SU-DHL-6 (cell line): ENCODE measurements at regions not wholly inside any gene's neighbourhood (a gene's known extent, or its start where the extent isn't known, plus 50 kb on each side); places are given as distances from the start of the nearest gene placed in this dataset.

Source experiments
- CTCF ChIP-seq: fragments of 200-600 bp; sonication (generic); IDR thresholded peaks from one replicate; pipeline ENCODE4 v1.5.1; 2017; ENCODE audit warnings: antibody characterized with exemption, mild to moderate bottlenecking, low read length, moderate library complexity; ENCODE audit not compliant: insufficient read depth, poor library complexity, severe bottlenecking
- EZH2phosphoT487 ChIP-seq: fragments of 200-600 bp; sonication (generic), shearing (Covaris generic); conservative IDR thresholded peaks from 2 replicates; pipeline ENCODE4 v1.6.1; 2018; ENCODE audit warnings: mild to moderate bottlenecking, antibody characterized with exemption, low read length, moderate library complexity, mixed read lengths

GRCh38 chr3:117172426-117172825, 462.8 kb downstream of the TUSC7 start:
- TF ChIP-seq CTCF (no peak), EZH2phosphoT487 (no peak)
